ENCODE measurements at regions not wholly inside any gene's neighbourhood (a gene's known extent, or its start where the extent isn't known, plus 50 kb on each side); places are given as distances from the start of the nearest gene placed in this dataset.

GRCh38 chr11:116243991-116244390 is 528.8 kb downstream of the BUD13 start:
- ChIA-PET POLR2A (no interaction called here), CTCF (no interaction called here)
- TF ChIP-seq CTCF (IDR thresholded peaks at IDR 0.05; ENCODE audit: control extremely low read depth, extremely low read depth, low read depth, missing control alignments): no peak
- no peak for DNase-seq (ENCODE audit: extremely low spot score)

- DNase-seq (ENCODE audit: extremely low spot score): no peak
- ChIA-PET CTCF (interaction anchor here (1.2 to 1.5 kb wide), 2 partner anchors 17 to 25 kb away, joined by 3 read pairs; no protein-coding TSS in a partner anchor), POLR2A (no interaction called here)
- no peak for TF ChIP-seq CTCF (IDR thresholded peaks at IDR 0.05; ENCODE audit: control extremely low read depth, extremely low read depth, low read depth, missing control alignments)
Observed at GRCh38 chr11:116242006-116242405, 530.8 kb downstream of the BUD13 start.

- POLR2A ChIA-PET: no interaction called here
- CTCF ChIA-PET: interaction anchor here (1.5 kb wide), 1 partner anchor 15 kb away, joined by 3 read pairs; no protein-coding TSS in a partner anchor
- no peak for DNase-seq (ENCODE audit: extremely low spot score)
- no peak for TF ChIP-seq CTCF (IDR thresholded peaks at IDR 0.05; ENCODE audit: control extremely low read depth, extremely low read depth, low read depth, missing control alignments)
Observed at GRCh38 chr11:116240710-116241109, 532.1 kb downstream of the BUD13 start.

GRCh38 chr11:116239247-116239646 is 533.5 kb downstream of the BUD13 start:
- ChIA-PET CTCF (interaction anchor here (1.0 kb wide), 1 partner anchor 13 kb away, joined by 4 read pairs; no protein-coding TSS in a partner anchor), POLR2A (no interaction called here)
- TF ChIP-seq CTCF (IDR thresholded peaks at IDR 0.05; ENCODE audit: control extremely low read depth, extremely low read depth, low read depth, missing control alignments): no peak
- DNase-seq (ENCODE audit: extremely low spot score): no peak

GRCh38 chr11:116234989-116235568 is 537.7 kb downstream of the BUD13 start:
- TF ChIP-seq CTCF (IDR thresholded peaks at IDR 0.05; ENCODE audit: control extremely low read depth, extremely low read depth, low read depth, missing control alignments): no peak
- DNase-seq (ENCODE audit: extremely low spot score): no peak
- POLR2A ChIA-PET: no interaction called here
- CTCF ChIA-PET: interaction anchor here (0.9 to 2.5 kb wide), 3 partner anchors 11 to 18 kb away, joined by 3 to 10 read pairs (median 7); no protein-coding TSS in a partner anchor

GRCh38 chr11:116233561-116233960 is 539.2 kb downstream of the BUD13 start:
- ChIA-PET POLR2A (no interaction called here), CTCF (interaction anchor here (0.9 to 2.5 kb wide), 3 partner anchors 8 to 14 kb away, joined by 4 to 10 read pairs (median 4); no protein-coding TSS in a partner anchor)
- TF ChIP-seq CTCF (IDR thresholded peaks at IDR 0.05; ENCODE audit: control extremely low read depth, extremely low read depth, low read depth, missing control alignments): no peak
- DNase-seq (ENCODE audit: extremely low spot score): no peak

Data from GM10248 (cell line).